CD4-positive, alpha-beta T cell (primary cell): ENCODE measurements at regions not wholly inside any gene's neighbourhood (a gene's known extent, or its start where the extent isn't known, plus 50 kb on each side); places are given as distances from the start of the nearest gene placed in this dataset.

Experiments used
- ATAC-seq: fragments of 200-7000 bp; cut with Tn5 transposase; one replicate; pipeline ENCODE4 v1.10.0; 2022; ENCODE audit warnings: mild to moderate bottlenecking; ENCODE audit not compliant: poor library complexity
- CTCF ChIA-PET: fragments of 350-600 bp; sonication (Branson Sonifier 250); formaldehyde crosslinking; loops from one replicate; lab custom pipeline; 2021; ENCODE audit warnings: antibody characterized with exemption, inconsistent platforms; lab: Charles Lee
- POLR2A ChIA-PET: fragments of 350-600 bp; sonication (Branson Sonifier 250); formaldehyde crosslinking; loops from one replicate; lab custom pipeline; 2021; ENCODE audit warnings: antibody characterized with exemption, inconsistent platforms; lab: Charles Lee
- DNase-seq, 14 experiments: peaks; one replicate each; pipeline ENCODE4 v3.0.0-alpha.2; 2013 to 2020; ENCODE audit warnings: mixed read lengths in 2 of 14
- H3K27ac ChIP-seq, 2 donors: one replicate each; pipeline versions ENCODE4 v1.5.1 to v1.7.0; 2013; ENCODE audit warnings: low read length in 2 of 2, low read depth in 1 of 2, mild to moderate bottlenecking in 1 of 2
- H3K27me3 ChIP-seq, 2 experiments: 1 replicate in 1 of 2; 2 replicates in 1 of 2; pipeline versions ENCODE4 v1.6.1 to v1.7.0; 2013; ENCODE audit warnings: low read length in 2 of 2, control low read depth in 1 of 2, mild to moderate bottlenecking in 1 of 2, moderate library complexity in 1 of 2; ENCODE audit not compliant: insufficient read depth in 2 of 2, control insufficient read depth in 1 of 2
- H3K36me3 ChIP-seq: one replicate; pipeline ENCODE4 v1.6.1; 2013; ENCODE audit warnings: low read length, control low read depth; ENCODE audit not compliant: insufficient read depth
- H3K4me1 ChIP-seq: one replicate; pipeline ENCODE4 v1.6.1; 2013; ENCODE audit warnings: low read length, control low read depth; ENCODE audit not compliant: insufficient read depth
- H3K4me3 ChIP-seq: one replicate; pipeline ENCODE4 v1.5.1; 2013; ENCODE audit warnings: mild to moderate bottlenecking, low read length, moderate library complexity
- H3K9me3 ChIP-seq, 2 experiments: 1 replicate in 1 of 2; 2 replicates in 1 of 2; pipeline versions ENCODE4 v1.6.1 to v1.7.0; 2013; ENCODE audit warnings: low read length in 2 of 2, mild to moderate bottlenecking in 2 of 2, control low read depth in 1 of 2, moderate library complexity in 1 of 2; ENCODE audit not compliant: control insufficient read depth in 1 of 2, insufficient read depth in 1 of 2
- H3K27ac Mint-ChIP-seq: one replicate; pipeline ENCODE4 v1.8.0; 2020; ENCODE audit warnings: mixed read lengths
- H3K27me3 Mint-ChIP-seq: one replicate; pipeline ENCODE4 v1.8.0; 2021; ENCODE audit warnings: mixed read lengths
- H3K36me3 Mint-ChIP-seq: one replicate; pipeline ENCODE4 v1.8.0; 2021; ENCODE audit warnings: low read depth, mixed read lengths
- H3K4me1 Mint-ChIP-seq: one replicate; pipeline ENCODE4 v1.8.0; 2021; ENCODE audit warnings: low read depth, mixed read lengths
- H3K4me3 Mint-ChIP-seq: one replicate; pipeline ENCODE4 v1.8.0; 2020; ENCODE audit warnings: mild to moderate bottlenecking, mixed read lengths
- H3K9me3 Mint-ChIP-seq: one replicate; pipeline ENCODE4 v1.8.0; 2020; ENCODE audit warnings: mixed read lengths
- CTCF ChIP-seq: fragments of 200-600 bp; IDR thresholded peaks from one replicate; pipeline ENCODE4 v1.8.0; 2022; ENCODE audit warnings: antibody characterized with exemption, mild to moderate bottlenecking
- intact Hi-C, 2 experiments: fragments of 100-400 bp; cut with DNase I in 1 of 2; cut with micrococcal nuclease in 1 of 2; formaldehyde crosslinking; loops; one replicate each; pipeline versions ENCODE4 v1.15.1 to v1.9.0; 2023 to 2025; cut with DNase I, micrococcal nuclease

- Histone ChIP-seq H3K27ac (no peak overlapping the region), H3K4me3 (no peak overlapping the region), H3K36me3 (no peaks in the 10 kb centered on the region), H3K4me1 (peaks cover 4% of the 10 kb centered on the region), H3K9me3 (peaks cover 0 to 5% of the 10 kb centered on the region in 2 experiments), H3K27me3 (peaks cover 12 to 23% of the 10 kb centered on the region in 2 experiments)
- Mint-ChIP-seq H3K27ac (no peak overlapping the region), H3K4me3 (no peak overlapping the region), H3K9me3 (no peaks in the 10 kb centered on the region), H3K36me3 (no peaks in the 10 kb centered on the region), H3K4me1 (no peaks in the 10 kb centered on the region), H3K27me3 (peaks cover 50% of the 10 kb centered on the region)
- ChIA-PET POLR2A (no interaction called here), CTCF (no interaction called here)
- no peak for TF ChIP-seq CTCF
- ATAC-seq, result no peak
- intact Hi-C loops, result no loop called here
- DNase-seq, result no peak
Measured at GRCh38 chr2:62573137-62573731, 67.2 kb upstream of the TMEM17 start.

DNA sequence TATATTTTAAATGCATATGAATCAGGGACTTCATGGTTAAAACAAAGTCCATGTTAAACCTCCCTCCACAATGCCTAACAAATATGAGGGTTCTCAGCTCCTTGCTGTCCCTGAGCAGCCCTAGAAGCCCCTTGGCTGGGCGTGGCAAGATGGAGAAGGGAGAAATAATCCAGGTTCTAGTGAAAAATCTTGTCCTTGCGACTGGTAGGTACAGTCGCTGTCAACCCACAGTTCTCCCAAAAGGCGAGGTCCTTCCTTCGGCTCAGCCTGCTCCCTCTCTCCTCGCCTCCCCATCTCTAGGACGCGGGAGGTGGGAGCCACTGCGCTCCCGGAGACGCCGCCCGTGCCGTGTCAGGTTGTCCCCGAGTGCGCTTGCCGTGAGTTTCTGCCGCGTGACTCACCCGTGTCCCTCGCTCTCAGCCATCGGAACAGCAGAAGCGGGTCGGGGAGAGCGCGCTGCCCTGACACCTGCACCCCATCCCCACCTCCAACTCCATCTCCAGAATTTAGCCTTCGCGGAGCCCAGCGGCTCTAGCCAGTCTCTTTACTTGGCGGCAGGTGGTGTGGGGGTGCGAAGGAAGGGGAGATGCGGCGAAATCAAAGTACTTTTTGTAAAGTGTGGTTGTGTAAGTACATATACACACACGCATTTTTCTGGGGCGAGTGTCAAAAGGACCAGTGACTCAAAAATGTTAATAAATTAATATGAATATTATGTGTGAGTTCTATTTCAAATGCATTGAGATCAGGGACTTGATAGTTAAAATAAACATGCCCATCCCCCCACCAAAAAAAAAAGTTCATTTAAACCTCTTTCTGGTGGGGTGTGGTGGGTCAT lies 65.1 kb upstream of the TMEM17 start:
- ATAC-seq (no peak), DNase-seq (no peak)
- intact Hi-C loops, result no loop called here
- no peak overlapping the region for H3K27ac Mint-ChIP-seq
- H3K4me1 Mint-ChIP-seq, result no peaks in the 10 kb centered on the region
- H3K4me3 Mint-ChIP-seq, result no peak overlapping the region
- H3K27me3 ChIP-seq, result peaks cover 12 to 23% of the 10 kb centered on the region in 2 experiments
- TF ChIP-seq CTCF, result no peak
- H3K4me3 ChIP-seq, result no peak overlapping the region
- H3K36me3 ChIP-seq, result no peaks in the 10 kb centered on the region
- POLR2A ChIA-PET, result no interaction called here
- H3K27ac ChIP-seq, result no peak overlapping the region
- H3K27me3 Mint-ChIP-seq, result peaks cover 43% of the 10 kb centered on the region
- CTCF ChIA-PET, result no interaction called here
- no peaks in the 10 kb centered on the region for H3K9me3 Mint-ChIP-seq
- peaks cover 4% of the 10 kb centered on the region for H3K4me1 ChIP-seq
- peaks cover 0 to 5% of the 10 kb centered on the region in 2 experiments for H3K9me3 ChIP-seq
- no peaks in the 10 kb centered on the region for H3K36me3 Mint-ChIP-seq

DNA sequence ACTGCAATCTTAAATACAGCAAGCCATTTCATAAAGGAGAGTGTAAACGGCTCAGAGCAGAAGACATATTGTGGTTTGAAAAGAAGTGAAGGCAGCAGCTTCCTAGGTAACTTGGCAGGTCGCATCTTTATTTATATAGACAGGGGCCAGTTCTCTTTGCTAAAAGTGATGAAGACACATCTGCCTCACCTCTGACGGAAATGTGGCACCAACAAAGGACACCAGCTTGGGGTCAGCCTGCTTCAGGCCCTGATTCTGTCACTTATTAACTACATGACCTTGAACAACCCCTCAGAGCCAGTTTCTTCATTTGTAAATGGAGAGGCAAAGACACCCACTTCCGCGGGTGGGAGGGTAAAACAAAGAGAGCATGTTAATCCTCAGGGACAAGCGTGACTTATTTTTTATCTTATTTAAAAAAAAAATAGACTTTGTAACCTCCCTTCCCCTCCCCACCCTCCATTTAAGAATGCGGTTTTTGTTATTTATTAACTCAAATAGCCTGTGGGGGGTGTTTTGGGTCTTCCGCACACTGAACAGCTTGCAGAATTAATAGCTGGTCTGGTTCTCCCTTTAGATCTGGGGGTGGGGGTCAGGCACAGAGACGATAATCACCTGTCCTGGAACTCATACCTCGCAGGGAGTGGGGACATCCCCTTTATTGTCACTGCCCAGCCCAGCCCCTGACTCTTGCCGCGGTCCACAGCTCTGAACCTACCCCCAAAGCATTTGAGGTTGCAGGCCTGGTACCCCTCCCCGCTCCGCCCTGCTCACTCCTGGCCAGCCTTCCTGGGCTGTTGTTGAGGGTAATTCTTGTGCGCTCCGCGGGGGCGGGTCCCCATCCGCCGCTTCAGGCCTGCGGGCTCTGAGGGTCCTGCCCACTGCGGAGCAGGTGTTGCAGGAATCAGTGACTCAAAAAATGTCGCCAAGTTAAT lies 64.2 kb upstream of the TMEM17 start:
- intact Hi-C loops, result no loop called here
- H3K27ac ChIP-seq, result no peak overlapping the region
- peaks cover 0 to 5% of the 10 kb centered on the region in 2 experiments for H3K9me3 ChIP-seq
- ChIA-PET CTCF (no interaction called here), POLR2A (no interaction called here)
- H3K36me3 ChIP-seq, result no peaks in the 10 kb centered on the region
- no peak overlapping the region for H3K4me3 ChIP-seq
- H3K27me3 ChIP-seq, result peaks cover 12 to 23% of the 10 kb centered on the region in 2 experiments
- DNase-seq, result no peak
- H3K4me1 ChIP-seq, result peaks cover 4% of the 10 kb centered on the region
- no peaks in the 10 kb centered on the region for H3K9me3 Mint-ChIP-seq
- H3K27me3 Mint-ChIP-seq, result peaks cover 43% of the 10 kb centered on the region
- H3K27ac Mint-ChIP-seq, result no peak overlapping the region
- no peak for TF ChIP-seq CTCF
- H3K4me3 Mint-ChIP-seq, result no peak overlapping the region
- no peaks in the 10 kb centered on the region for H3K4me1 Mint-ChIP-seq
- no peak for ATAC-seq
- no peaks in the 10 kb centered on the region for H3K36me3 Mint-ChIP-seq
